Pulmonary artery endothelial cell (primary cell): ENCODE measurements at regions not wholly inside any gene's neighbourhood (a gene's known extent, or its start where the extent isn't known, plus 50 kb on each side); places are given as distances from the start of the nearest gene placed in this dataset.

Experiments used
- DNase-seq: peaks from one replicate; pipeline ENCODE4 v3.0.0-alpha.2; 2011; ENCODE audit warnings: low read depth, low spot score

GRCh38 chr10:130555411-130555750, 419.2 kb downstream of the GLRX3 start:
- no peak for DNase-seq

GRCh38 chr10:130557181-130557845, 421.1 kb downstream of the GLRX3 start:
- DNase-seq = no peak

GRCh38 chr10:130558746-130559546, 422.8 kb downstream of the GLRX3 start:
- no peak for DNase-seq

- no peak for DNase-seq
Measured at GRCh38 chr10:130559547-130559880, 423.3 kb downstream of the GLRX3 start.

- DNase-seq = no peak
Measured at GRCh38 chr10:130560116-130560515, 423.9 kb downstream of the GLRX3 start.

GRCh38 chr10:130560573-130560972, 424.4 kb downstream of the GLRX3 start:
- DNase-seq = no peak

GRCh38 chr10:130561681-130562080, 425.5 kb downstream of the GLRX3 start:
- no peak for DNase-seq

- no peak for DNase-seq
Measured at GRCh38 chr10:130567011-130567410, 430.8 kb downstream of the GLRX3 start.

GRCh38 chr10:130567436-130567835, 431.2 kb downstream of the GLRX3 start:
- no peak for DNase-seq

GRCh38 chr10:130568246-130568645, 432.1 kb downstream of the GLRX3 start:
- no peak for DNase-seq

GRCh38 chr10:130570074-130570473, 433.9 kb downstream of the GLRX3 start:
- no peak for DNase-seq

GRCh38 chr10:130571674-130572073, 435.5 kb downstream of the GLRX3 start:
- DNase-seq = no peak

- DNase-seq = no peak
Measured at GRCh38 chr10:130573446-130573845, 437.3 kb downstream of the GLRX3 start.

- no peak for DNase-seq
Measured at GRCh38 chr10:130575756-130576285, 439.6 kb downstream of the GLRX3 start.

- DNase-seq = no peak
Measured at GRCh38 chr10:130576427-130576826, 440.2 kb downstream of the GLRX3 start.

- DNase-seq = no peak
Measured at GRCh38 chr10:130577039-130577438, 440.8 kb downstream of the GLRX3 start.

- no peak for DNase-seq
Measured at GRCh38 chr10:130578532-130579289, 442.5 kb downstream of the GLRX3 start.

- DNase-seq = no peak
Measured at GRCh38 chr10:130579913-130580312, 443.7 kb downstream of the GLRX3 start.

GRCh38 chr10:130580975-130581374, 444.8 kb downstream of the GLRX3 start:
- DNase-seq = no peak

GRCh38 chr10:130587718-130588117, 451.5 kb downstream of the GLRX3 start:
- no peak for DNase-seq

- no peak for DNase-seq
Measured at GRCh38 chr10:130606001-130606405, 469.8 kb downstream of the GLRX3 start.

GRCh38 chr10:130607366-130607765, 471.2 kb downstream of the GLRX3 start:
- DNase-seq = no peak
